K562 (cell line): ENCODE measurements at regions not wholly inside any gene's neighbourhood (a gene's known extent, or its start where the extent isn't known, plus 50 kb on each side); places are given as distances from the start of the nearest gene placed in this dataset.

ENCODE experiments used
- BRF1 ChIP-seq: IDR thresholded peaks from 3 replicates; pipeline ENCODE4 v1.6.1; 2011; ENCODE audit warnings: borderline replicate concordance, mild to moderate bottlenecking; ENCODE audit not compliant: insufficient read length; ENCODE audit errors: extremely low read depth
- E2F4 ChIP-seq: sonication (generic); formaldehyde crosslinking; IDR thresholded peaks from 2 replicates; pipeline ENCODE4 v1.8.0; 2022; ENCODE audit warnings: mild to moderate bottlenecking, low read depth, missing genetic modification reagents
- EP300 ChIP-seq: IDR thresholded peaks from 2 replicates; pipeline ENCODE4 v1.6.1; 2012; ENCODE audit warnings: low read length, improper control_type of control experiment
- FOXP4 ChIP-seq: sonication (generic); formaldehyde crosslinking; IDR thresholded peaks from 2 replicates; pipeline ENCODE4 v1.8.0; 2022; ENCODE audit warnings: mild to moderate bottlenecking, missing genetic modification reagents, borderline replicate concordance
- MXI1 ChIP-seq: IDR thresholded peaks from 2 replicates; pipeline ENCODE4 v1.6.1; 2011; ENCODE audit warnings: low read depth, mild to moderate bottlenecking, improper control_type of control experiment, low read length
- U2AF1 ChIP-seq: fragments of 200-400 bp; formaldehyde crosslinking; optimal IDR thresholded peaks from 2 replicates; pipeline ENCODE3; 2017; ENCODE audit warnings: mild to moderate bottlenecking, low read depth, low read length, moderate library complexity
- ZFP30 ChIP-seq: fragments of 250-450 bp; sonication (Bioruptor Pico); IDR thresholded peaks from 2 replicates; pipeline ENCODE4 v1.8.0; 2022; ENCODE audit warnings: moderate library complexity, mild to moderate bottlenecking, inconsistent platforms, borderline replicate concordance
- ZNF239 ChIP-seq: fragments of 250-450 bp; sonication (Bioruptor Pico); IDR thresholded peaks from 2 replicates; pipeline ENCODE4 v1.4.0; 2020; ENCODE audit warnings: mild to moderate bottlenecking
- TF ChIP-seq, protein P1 (sequence below), 2 experiments: fragments of 450-650 bp; IDR thresholded peaks; 2 replicates each; pipeline ENCODE4 v1.6.1; 2016; ENCODE audit warnings: mild to moderate bottlenecking in 2 of 2, borderline replicate concordance in 1 of 2, low read depth in 1 of 2, moderate library complexity in 1 of 2
- TF ChIP-seq, protein P2 (sequence below), 2 experiments: fragments of 450-650 bp in 1 of 2; sonication (generic) in 1 of 2; formaldehyde crosslinking; conservative IDR thresholded peaks; 2 replicates each; pipeline versions ENCODE4 v1.4.0 to v1.8.1; 2020 to 2022; ENCODE audit warnings: mild to moderate bottlenecking in 1 of 2, missing genetic modification reagents in 1 of 2

DNA sequence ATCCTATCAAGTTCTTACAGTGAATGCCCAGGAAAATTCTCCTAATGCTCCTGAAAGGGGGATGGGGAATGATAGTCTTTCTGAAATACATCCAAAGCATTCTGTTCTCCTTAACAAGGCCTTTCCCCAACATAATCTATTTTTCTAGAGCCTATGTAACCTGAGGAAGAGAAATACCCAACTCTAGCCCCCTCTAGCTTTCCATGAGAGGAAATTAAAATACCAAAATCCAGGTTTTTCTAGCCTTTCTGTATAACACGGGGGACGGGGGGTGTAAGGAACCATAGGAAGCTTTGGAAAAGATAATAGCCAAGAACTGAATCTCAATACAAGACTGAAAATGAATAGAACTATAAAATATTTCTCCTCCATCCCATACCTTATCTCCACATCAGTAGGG is 815.9 kb downstream of the SLITRK6 start:
- TF ChIP-seq E2F4 (CRISPR knock-in tag) (no peak), U2AF1 (no peak), MXI1 (no peak), FOXP4 (CRISPR knock-in tag) (no peak), ZNF239 (CRISPR knock-in tag) (no peak), BRF1 (no peak), ZFP30 (CRISPR knock-in tag) (no peak), EP300 (no peak)
- TF ChIP-seq, protein P1, sequence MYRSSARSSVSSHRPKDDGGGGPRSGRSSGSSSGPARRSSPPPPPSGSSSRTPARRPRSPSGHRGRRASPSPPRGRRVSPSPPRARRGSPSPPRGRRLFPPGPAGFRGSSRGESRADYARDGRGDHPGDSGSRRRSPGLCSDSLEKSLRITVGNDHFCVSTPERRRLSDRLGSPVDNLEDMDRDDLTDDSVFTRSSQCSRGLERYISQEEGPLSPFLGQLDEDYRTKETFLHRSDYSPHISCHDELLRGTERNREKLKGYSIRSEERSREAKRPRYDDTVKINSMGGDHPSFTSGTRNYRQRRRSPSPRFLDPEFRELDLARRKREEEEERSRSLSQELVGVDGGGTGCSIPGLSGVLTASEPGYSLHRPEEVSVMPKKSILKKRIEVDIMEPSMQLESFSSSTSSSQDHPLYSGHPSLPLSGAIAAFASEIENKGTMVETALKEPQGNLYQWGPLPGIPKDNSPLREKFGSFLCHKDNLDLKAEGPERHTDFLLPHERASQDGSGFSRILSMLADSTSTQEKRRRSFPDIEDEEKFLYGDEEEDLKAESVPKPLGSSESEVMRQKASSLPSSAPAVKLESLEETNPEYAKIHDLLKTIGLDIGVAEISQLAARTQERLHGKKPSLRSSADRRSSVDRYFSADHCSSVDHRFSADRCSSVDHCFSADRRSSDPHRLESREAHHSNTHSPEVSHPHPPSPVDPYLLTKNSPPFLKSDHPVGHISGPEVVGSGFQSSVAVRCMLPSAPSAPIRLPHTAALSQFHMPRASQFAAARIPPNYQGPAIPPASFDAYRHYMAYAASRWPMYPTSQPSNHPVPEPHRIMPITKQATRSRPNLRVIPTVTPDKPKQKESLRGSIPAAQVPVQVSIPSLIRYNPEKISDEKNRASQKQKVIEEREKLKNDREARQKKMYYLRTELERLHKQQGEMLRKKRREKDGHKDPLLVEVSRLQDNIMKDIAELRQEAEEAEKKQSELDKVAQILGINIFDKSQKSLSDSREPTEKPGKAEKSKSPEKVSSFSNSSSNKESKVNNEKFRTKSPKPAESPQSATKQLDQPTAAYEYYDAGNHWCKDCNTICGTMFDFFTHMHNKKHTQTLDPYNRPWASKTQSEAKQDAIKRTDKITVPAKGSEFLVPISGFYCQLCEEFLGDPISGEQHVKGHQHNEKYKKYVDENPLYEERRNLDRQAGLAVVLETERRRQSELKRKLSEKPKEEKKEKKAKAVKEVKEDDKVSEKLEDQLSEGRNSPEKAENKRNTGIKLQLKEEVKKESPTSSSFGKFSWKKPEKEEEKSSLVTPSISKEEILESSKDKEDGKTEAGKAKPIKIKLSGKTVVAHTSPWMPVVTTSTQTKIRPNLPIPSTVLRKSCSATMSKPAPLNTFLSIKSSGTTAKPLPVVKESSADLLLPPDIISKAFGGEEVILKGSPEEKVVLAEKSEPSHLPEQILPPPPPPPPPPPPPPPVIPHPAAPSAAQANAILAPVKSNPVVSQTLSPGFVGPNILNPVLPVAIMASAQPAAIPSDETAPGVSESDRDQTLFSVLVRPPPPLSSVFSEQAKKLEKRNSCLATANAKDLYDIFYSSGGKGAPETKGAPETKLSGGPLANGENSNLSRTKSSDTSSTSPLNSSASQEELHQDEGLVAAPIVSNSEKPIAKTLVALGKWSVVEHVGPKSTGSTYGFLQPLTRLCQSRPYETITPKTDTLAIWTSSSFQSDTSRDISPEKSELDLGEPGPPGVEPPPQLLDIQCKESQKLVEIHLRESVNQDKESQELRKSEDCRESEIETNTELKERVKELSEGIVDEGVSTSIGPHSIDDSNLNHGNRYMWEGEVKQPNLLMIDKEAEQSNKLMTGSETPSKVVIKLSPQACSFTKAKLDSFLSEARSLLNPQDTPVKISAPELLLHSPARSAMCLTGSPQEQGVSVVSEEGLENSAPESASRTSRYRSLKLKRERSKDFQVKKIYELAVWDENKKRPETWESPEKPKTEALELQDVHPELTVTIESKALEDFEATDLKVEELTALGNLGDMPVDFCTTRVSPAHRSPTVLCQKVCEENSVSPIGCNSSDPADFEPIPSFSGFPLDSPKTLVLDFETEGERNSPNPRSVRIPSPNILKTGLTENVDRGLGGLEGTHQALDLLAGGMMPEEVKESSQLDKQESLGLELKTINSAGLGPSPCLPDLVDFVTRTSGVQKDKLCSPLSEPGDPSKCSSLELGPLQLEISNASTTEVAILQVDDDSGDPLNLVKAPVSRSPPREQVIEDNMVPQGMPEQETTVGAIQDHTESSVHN (IDR thresholded peaks at IDR 0.05; ENCODE audit: borderline replicate concordance in 1 of 2, low read depth in 1 of 2) = no peak
- TF ChIP-seq, protein P2, sequence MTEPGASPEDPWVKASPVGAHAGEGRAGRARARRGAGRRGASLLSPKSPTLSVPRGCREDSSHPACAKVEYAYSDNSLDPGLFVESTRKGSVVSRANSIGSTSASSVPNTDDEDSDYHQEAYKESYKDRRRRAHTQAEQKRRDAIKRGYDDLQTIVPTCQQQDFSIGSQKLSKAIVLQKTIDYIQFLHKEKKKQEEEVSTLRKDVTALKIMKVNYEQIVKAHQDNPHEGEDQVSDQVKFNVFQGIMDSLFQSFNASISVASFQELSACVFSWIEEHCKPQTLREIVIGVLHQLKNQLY (CRISPR knock-in tag; conservative IDR thresholded peaks at IDR 0.05) = no peak
